GM18867 (cell line): ENCODE measurements at regions not wholly inside any gene's neighbourhood (a gene's known extent, or its start where the extent isn't known, plus 50 kb on each side); places are given as distances from the start of the nearest gene placed in this dataset.

Experiments
- ATAC-seq: cut with Tn5 transposase; IDR thresholded peaks from one replicate; pipeline ENCODE4 v1.9.1; 2021; ENCODE audit warnings: mild to moderate bottlenecking, moderate library complexity; ENCODE audit not compliant: unreplicated experiment

DNA sequence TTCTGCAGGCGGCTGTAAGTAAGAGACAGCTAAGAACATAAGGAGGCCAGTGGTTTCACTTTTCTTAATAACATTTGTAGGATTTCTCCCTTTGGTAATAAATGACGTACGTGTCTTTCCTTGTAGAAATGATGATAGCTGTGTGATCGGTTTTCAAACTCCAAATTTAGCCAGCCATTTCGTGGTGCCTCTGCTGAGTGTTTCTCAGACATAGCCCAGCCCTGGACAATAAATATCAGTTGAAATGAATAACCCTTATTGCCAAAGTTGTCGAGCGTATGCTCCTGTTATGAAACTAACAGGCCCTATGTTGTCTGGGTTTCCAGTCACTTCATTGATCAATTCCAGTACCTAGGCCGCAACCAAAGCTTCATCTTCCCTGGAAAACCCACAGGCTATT lies 75.0 kb upstream of the MSX2 start:
- no peak for ATAC-seq

- no peak for ATAC-seq
These were observed 69.9 kb upstream of the MSX2 start for GRCh38 chr5:174654442-174654841.

DNA sequence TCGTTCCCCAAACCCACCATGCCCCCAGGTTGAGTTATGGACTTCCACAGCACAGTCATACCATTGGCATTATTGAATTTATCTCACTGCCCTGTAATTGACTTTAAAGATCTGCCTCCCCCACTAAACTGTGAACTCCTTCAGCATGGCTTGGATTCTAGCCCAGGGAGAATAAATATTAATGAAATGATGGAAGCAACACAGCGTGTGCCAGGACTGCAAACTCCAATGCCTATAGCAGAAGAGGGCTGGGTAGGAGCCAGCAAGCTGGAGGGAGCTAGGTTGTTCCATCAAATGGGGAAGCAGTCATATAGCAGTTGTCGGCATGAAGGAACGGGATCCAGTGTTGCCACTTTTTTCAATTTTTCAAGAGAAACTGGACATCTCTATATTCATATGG lies 69.0 kb upstream of the MSX2 start:
- no peak for ATAC-seq

- ATAC-seq = no peak
These were observed 60.1 kb upstream of the MSX2 start for GRCh38 chr5:174664180-174664850.

DNA sequence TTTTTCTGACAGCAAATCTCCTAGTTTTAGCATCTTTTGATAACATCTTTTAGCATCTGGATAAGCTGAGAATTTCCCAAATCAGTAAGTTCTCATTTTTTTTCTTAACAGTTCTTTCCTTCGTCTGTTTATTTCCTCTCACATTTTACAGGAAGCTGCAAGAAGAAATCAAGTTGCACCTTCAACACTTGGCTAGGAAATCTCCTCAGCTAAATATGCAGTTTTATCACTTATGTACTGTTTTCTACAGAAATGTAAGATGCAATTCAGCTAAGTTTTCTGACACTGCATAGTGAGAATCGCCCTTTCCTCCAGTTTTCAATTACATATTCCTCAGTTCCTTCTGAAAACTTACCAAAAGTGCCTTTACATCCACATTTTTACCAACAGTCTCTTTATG lies 59.0 kb upstream of the MSX2 start:
- ATAC-seq = no peak

- ATAC-seq = no peak
These were observed 56.9 kb upstream of the MSX2 start for GRCh38 chr5:174667526-174667925.

DNA sequence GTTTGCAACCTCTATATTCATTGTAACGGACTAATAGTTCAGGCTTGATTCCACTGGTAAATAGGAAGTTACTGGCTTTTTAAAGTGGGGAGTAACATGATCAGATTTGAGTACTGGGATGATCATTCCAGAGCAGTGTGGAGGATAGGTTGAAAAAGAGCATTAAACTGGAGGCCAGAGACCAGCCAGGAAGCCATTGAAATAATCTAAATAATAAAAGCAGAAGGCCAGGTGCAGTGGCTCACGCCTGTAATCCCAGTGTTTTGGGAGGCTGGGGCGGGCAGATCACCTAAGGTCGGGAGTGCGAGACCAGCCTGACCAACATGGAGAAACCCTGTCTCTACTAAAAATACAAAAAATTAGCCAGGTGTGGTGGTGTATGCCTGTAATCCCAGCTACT lies 56.0 kb upstream of the MSX2 start:
- no peak for ATAC-seq
